Effector memory CD8-positive, alpha-beta T cell (primary cell): ENCODE measurements at regions not wholly inside any gene's neighbourhood (a gene's known extent, or its start where the extent isn't known, plus 50 kb on each side); places are given as distances from the start of the nearest gene placed in this dataset.
"Not testable (repeated sequence)": the region's sequence is repeated elsewhere in the genome, so short reads cannot be mapped to it uniquely, and the experiment has no call there.

Experiments
- ATAC-seq: fragments of 150-1000 bp; cut with Tn5 transposase; replicated peaks from 2 replicates; pipeline ENCODE4 v1.10.0; 2021; ENCODE audit warnings: mild to moderate bottlenecking, moderate library complexity
- DNase-seq, 3 experiments: peaks; one replicate each; pipeline ENCODE4 v3.0.0; 2021
- H3K27ac Mint-ChIP-seq, 2 donors: one replicate each; pipeline ENCODE4 v1.8.0; 2022; ENCODE audit warnings: mild to moderate bottlenecking in 2 of 2, mixed read lengths in 2 of 2, moderate library complexity in 2 of 2
- H3K27me3 Mint-ChIP-seq, 2 donors: one replicate each; pipeline ENCODE4 v1.8.0; 2022; ENCODE audit warnings: mixed read lengths in 2 of 2
- H3K36me3 Mint-ChIP-seq: one replicate; pipeline ENCODE4 v1.8.0; 2022; ENCODE audit warnings: mild to moderate bottlenecking, moderate library complexity, mixed read lengths; ENCODE audit not compliant: insufficient read depth
- H3K4me1 Mint-ChIP-seq, 2 donors: one replicate each; pipeline ENCODE4 v1.8.0; 2022; ENCODE audit warnings: low read depth in 2 of 2, mixed read lengths in 2 of 2
- H3K4me3 Mint-ChIP-seq, 2 donors: one replicate each; pipeline ENCODE4 v1.8.0; 2022; ENCODE audit warnings: mild to moderate bottlenecking in 2 of 2, mixed read lengths in 2 of 2, moderate library complexity in 2 of 2
- H3K9me3 Mint-ChIP-seq, 2 donors: one replicate each; pipeline ENCODE4 v1.8.0; 2022; ENCODE audit warnings: mixed read lengths in 2 of 2

GRCh38 chr5:96329886-96330529 lies 103.0 kb downstream of the PCSK1 start:
- Mint-ChIP-seq H3K4me3 (no peak overlapping the region), H3K27ac (no peak overlapping the region), H3K9me3 (no peaks in the 10 kb centered on the region), H3K27me3 (peaks cover 20 to 31% of the 10 kb centered on the region in 2 donors), H3K36me3 (no peaks in the 10 kb centered on the region), H3K4me1 (no peaks in the 10 kb centered on the region)
- ATAC-seq: no peak
- no peak for DNase-seq

GRCh38 chr5:96329289-96329688 lies 103.8 kb downstream of the PCSK1 start:
- Mint-ChIP-seq H3K4me3 (no peak overlapping the region), H3K27me3 (peaks cover 20 to 31% of the 10 kb centered on the region in 2 donors), H3K9me3 (no peaks in the 10 kb centered on the region), H3K36me3 (no peaks in the 10 kb centered on the region), H3K27ac (no peak overlapping the region), H3K4me1 (no peaks in the 10 kb centered on the region)
- DNase-seq (no peak), ATAC-seq (no peak)

- Mint-ChIP-seq H3K36me3 (no peaks in the 10 kb centered on the region), H3K27ac (no peak overlapping the region), H3K4me1 (no peaks in the 10 kb centered on the region), H3K4me3 (no peak overlapping the region), H3K9me3 (no peaks in the 10 kb centered on the region), H3K27me3 (peaks cover 15 to 23% of the 10 kb centered on the region in 2 donors)
- no peak for ATAC-seq
- DNase-seq: no peak
Observed at GRCh38 chr5:96327722-96328121, 105.3 kb downstream of the PCSK1 start.

- DNase-seq (no peak), ATAC-seq (no peak)
- no peaks in the 10 kb centered on the region for H3K4me1 Mint-ChIP-seq
- H3K4me3 Mint-ChIP-seq: no peak overlapping the region
- H3K9me3 Mint-ChIP-seq: no peaks in the 10 kb centered on the region
- H3K27me3 Mint-ChIP-seq: peaks cover 12 to 19% of the 10 kb centered on the region in 2 donors
- H3K27ac Mint-ChIP-seq: no peak overlapping the region
- no peaks in the 10 kb centered on the region for H3K36me3 Mint-ChIP-seq
Observed at GRCh38 chr5:96326902-96327301, 106.1 kb downstream of the PCSK1 start.

GRCh38 chr5:96324708-96325107 lies 108.3 kb downstream of the PCSK1 start:
- no peaks in the 10 kb centered on the region for H3K4me1 Mint-ChIP-seq
- no peaks in the 10 kb centered on the region for H3K36me3 Mint-ChIP-seq
- H3K4me3 Mint-ChIP-seq: no peak overlapping the region
- H3K9me3 Mint-ChIP-seq: no peaks in the 10 kb centered on the region
- ATAC-seq (no peak), DNase-seq (no peak)
- H3K27ac Mint-ChIP-seq: no peak overlapping the region
- H3K27me3 Mint-ChIP-seq: peaks cover 10 to 12% of the 10 kb centered on the region in 2 donors

- ATAC-seq: no peak
- H3K27me3 Mint-ChIP-seq: peaks cover 7 to 10% of the 10 kb centered on the region in 2 donors
- no peaks in the 10 kb centered on the region for H3K36me3 Mint-ChIP-seq
- H3K27ac Mint-ChIP-seq: no peak overlapping the region
- H3K4me3 Mint-ChIP-seq: no peak overlapping the region
- no peaks in the 10 kb centered on the region for H3K4me1 Mint-ChIP-seq
- H3K9me3 Mint-ChIP-seq: no peaks in the 10 kb centered on the region
- DNase-seq: no peak
Observed at GRCh38 chr5:96322865-96323264, 110.2 kb downstream of the PCSK1 start.

- ATAC-seq (no peak), DNase-seq (no peak)
- Mint-ChIP-seq H3K4me1 (no peaks in the 10 kb centered on the region), H3K9me3 (no peaks in the 10 kb centered on the region), H3K4me3 (no peak overlapping the region), H3K27ac (no peak overlapping the region), H3K36me3 (no peaks in the 10 kb centered on the region), H3K27me3 (peaks cover 7 to 10% of the 10 kb centered on the region in 2 donors)
Observed at GRCh38 chr5:96322217-96322616, 110.8 kb downstream of the PCSK1 start.

- no peak for DNase-seq
- Mint-ChIP-seq H3K27me3 (peaks cover 6 to 9% of the 10 kb centered on the region in 2 donors), H3K36me3 (no peaks in the 10 kb centered on the region), H3K4me1 (no peaks in the 10 kb centered on the region), H3K4me3 (no peak overlapping the region), H3K9me3 (no peaks in the 10 kb centered on the region), H3K27ac (no peak overlapping the region)
- no peak for ATAC-seq
Observed at GRCh38 chr5:96321345-96321744, 111.7 kb downstream of the PCSK1 start.

GRCh38 chr5:96320797-96321196 lies 112.3 kb downstream of the PCSK1 start:
- H3K9me3 Mint-ChIP-seq: no peaks in the 10 kb centered on the region
- H3K27ac Mint-ChIP-seq: no peak overlapping the region
- no peaks in the 10 kb centered on the region for H3K4me1 Mint-ChIP-seq
- H3K4me3 Mint-ChIP-seq: no peak overlapping the region
- H3K36me3 Mint-ChIP-seq: no peaks in the 10 kb centered on the region
- no peak for ATAC-seq
- DNase-seq: no peak
- peaks cover under 1 to 9% of the 10 kb centered on the region in 2 donors for H3K27me3 Mint-ChIP-seq

GRCh38 chr5:96319981-96320739 lies 112.9 kb downstream of the PCSK1 start:
- H3K36me3 Mint-ChIP-seq, H3K4me3 Mint-ChIP-seq, H3K27ac Mint-ChIP-seq, DNase-seq, ATAC-seq, H3K4me1 Mint-ChIP-seq, H3K9me3 Mint-ChIP-seq: not testable (repeated sequence)
- peaks cover 0 to 12% of the 10 kb centered on the region in 2 donors for H3K27me3 Mint-ChIP-seq

GRCh38 chr5:96318569-96319110 lies 114.4 kb downstream of the PCSK1 start:
- no peaks in the 10 kb centered on the region for H3K4me1 Mint-ChIP-seq
- no peak for DNase-seq
- H3K27me3 Mint-ChIP-seq: peaks cover 0 to 12% of the 10 kb centered on the region in 2 donors
- no peaks in the 10 kb centered on the region for H3K36me3 Mint-ChIP-seq
- H3K9me3 Mint-ChIP-seq: no peaks in the 10 kb centered on the region
- ATAC-seq: no peak
- no peak overlapping the region for H3K4me3 Mint-ChIP-seq
- no peak overlapping the region for H3K27ac Mint-ChIP-seq

GRCh38 chr5:96317945-96318344 lies 115.1 kb downstream of the PCSK1 start:
- Mint-ChIP-seq H3K27me3 (peaks cover 0 to 12% of the 10 kb centered on the region in 2 donors), H3K36me3 (no peaks in the 10 kb centered on the region), H3K4me3 (no peak overlapping the region), H3K27ac (no peak overlapping the region), H3K9me3 (no peaks in the 10 kb centered on the region), H3K4me1 (no peaks in the 10 kb centered on the region)
- DNase-seq: no peak
- no peak for ATAC-seq

- DNase-seq (no peak), ATAC-seq (no peak)
- Mint-ChIP-seq H3K27me3 (peaks cover 8 to 22% of the 10 kb centered on the region in 2 donors), H3K36me3 (no peaks in the 10 kb centered on the region), H3K27ac (no peak overlapping the region), H3K4me1 (no peaks in the 10 kb centered on the region), H3K4me3 (no peak overlapping the region), H3K9me3 (peaks cover 0 to 3% of the 10 kb centered on the region in 2 donors)
Observed at GRCh38 chr5:96316487-96316886, 116.6 kb downstream of the PCSK1 start.

- no peak overlapping the region for H3K4me3 Mint-ChIP-seq
- no peaks in the 10 kb centered on the region for H3K4me1 Mint-ChIP-seq
- H3K27me3 Mint-ChIP-seq: peaks cover 8 to 22% of the 10 kb centered on the region in 2 donors
- no peak for DNase-seq
- H3K27ac Mint-ChIP-seq: no peak overlapping the region
- ATAC-seq: no peak
- peaks cover 2 to 3% of the 10 kb centered on the region in 2 donors for H3K9me3 Mint-ChIP-seq
- H3K36me3 Mint-ChIP-seq: no peaks in the 10 kb centered on the region
Observed at GRCh38 chr5:96316017-96316416, 117.0 kb downstream of the PCSK1 start.
